ENCODE measurements at regions not wholly inside any gene's neighbourhood (a gene's known extent, or its start where the extent isn't known, plus 50 kb on each side); places are given as distances from the start of the nearest gene placed in this dataset.

- no peak for DNase-seq
Observed at GRCh38 chr20:50381075-50381732, 129.0 kb upstream of the PTPN1 start.

- no peak for DNase-seq
Observed at GRCh38 chr20:50381771-50382593, 128.2 kb upstream of the PTPN1 start.

- DNase-seq: no peak
Observed at GRCh38 chr20:50385733-50386640, 124.2 kb upstream of the PTPN1 start.

GRCh38 chr20:50386641-50386960 is 123.6 kb upstream of the PTPN1 start:
- no peak for DNase-seq

- DNase-seq: no peak
Observed at GRCh38 chr20:50387218-50387995, 122.8 kb upstream of the PTPN1 start.

GRCh38 chr20:50387996-50388332 is 122.2 kb upstream of the PTPN1 start:
- DNase-seq: no peak

GRCh38 chr20:50388733-50389437 is 121.3 kb upstream of the PTPN1 start:
- DNase-seq: no peak

GRCh38 chr20:50389438-50389807 is 120.8 kb upstream of the PTPN1 start:
- DNase-seq: no peak

- no peak for DNase-seq
Observed at GRCh38 chr20:50389808-50390684, 120.1 kb upstream of the PTPN1 start.

- no peak for DNase-seq
Observed at GRCh38 chr20:50390685-50391443, 119.3 kb upstream of the PTPN1 start.

GRCh38 chr20:50391444-50392137 is 118.6 kb upstream of the PTPN1 start:
- no peak for DNase-seq

GRCh38 chr20:50392138-50392866 is 117.9 kb upstream of the PTPN1 start:
- no peak for DNase-seq

- DNase-seq: no peak
Observed at GRCh38 chr20:50393242-50393641, 116.9 kb upstream of the PTPN1 start.

- DNase-seq: no peak
Observed at GRCh38 chr20:50393990-50394561, 116.1 kb upstream of the PTPN1 start.

- DNase-seq: no peak
Observed at GRCh38 chr20:50394569-50394968, 115.6 kb upstream of the PTPN1 start.

GRCh38 chr20:50395251-50395729 is 114.9 kb upstream of the PTPN1 start:
- no peak for DNase-seq

- DNase-seq: no peak
Observed at GRCh38 chr20:50395914-50396488, 114.2 kb upstream of the PTPN1 start.

- no peak for DNase-seq
Observed at GRCh38 chr20:50396623-50397022, 113.6 kb upstream of the PTPN1 start.
